ENCODE measurements at regions not wholly inside any gene's neighbourhood (a gene's known extent, or its start where the extent isn't known, plus 50 kb on each side); places are given as distances from the start of the nearest gene placed in this dataset.

DNA sequence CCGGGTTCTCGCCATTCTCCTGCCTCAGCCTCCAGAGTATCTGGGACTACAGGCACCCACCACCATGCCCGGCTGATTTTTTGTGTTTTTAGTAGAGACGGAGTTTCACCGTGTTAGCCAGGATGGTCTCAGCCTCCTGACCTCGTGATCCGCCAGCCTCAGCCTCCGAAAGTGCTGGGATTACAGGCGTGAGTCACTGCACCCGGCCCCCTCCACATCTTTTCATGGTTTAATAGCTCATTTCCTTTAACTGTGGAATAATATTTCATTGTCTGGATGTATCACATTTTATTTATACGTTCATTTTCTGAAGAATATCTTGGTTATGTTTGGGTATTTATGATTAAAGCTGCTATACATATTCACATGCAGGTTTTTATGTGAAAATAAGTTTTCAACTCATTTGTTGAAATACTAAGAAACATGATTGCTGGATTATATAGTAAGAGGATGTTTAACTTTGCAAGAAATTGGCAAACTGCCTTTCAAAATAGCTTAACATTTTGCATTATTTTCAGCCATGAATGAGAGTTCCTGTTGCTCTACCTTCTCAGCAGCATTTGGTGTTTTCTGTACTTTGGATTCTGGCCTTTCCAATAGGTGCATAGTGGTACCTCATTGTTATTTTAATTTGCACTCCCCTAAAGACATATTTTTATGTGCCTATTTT lies 591.9 kb downstream of the TECRL start:
- TF ChIP-seq, protein P1, sequence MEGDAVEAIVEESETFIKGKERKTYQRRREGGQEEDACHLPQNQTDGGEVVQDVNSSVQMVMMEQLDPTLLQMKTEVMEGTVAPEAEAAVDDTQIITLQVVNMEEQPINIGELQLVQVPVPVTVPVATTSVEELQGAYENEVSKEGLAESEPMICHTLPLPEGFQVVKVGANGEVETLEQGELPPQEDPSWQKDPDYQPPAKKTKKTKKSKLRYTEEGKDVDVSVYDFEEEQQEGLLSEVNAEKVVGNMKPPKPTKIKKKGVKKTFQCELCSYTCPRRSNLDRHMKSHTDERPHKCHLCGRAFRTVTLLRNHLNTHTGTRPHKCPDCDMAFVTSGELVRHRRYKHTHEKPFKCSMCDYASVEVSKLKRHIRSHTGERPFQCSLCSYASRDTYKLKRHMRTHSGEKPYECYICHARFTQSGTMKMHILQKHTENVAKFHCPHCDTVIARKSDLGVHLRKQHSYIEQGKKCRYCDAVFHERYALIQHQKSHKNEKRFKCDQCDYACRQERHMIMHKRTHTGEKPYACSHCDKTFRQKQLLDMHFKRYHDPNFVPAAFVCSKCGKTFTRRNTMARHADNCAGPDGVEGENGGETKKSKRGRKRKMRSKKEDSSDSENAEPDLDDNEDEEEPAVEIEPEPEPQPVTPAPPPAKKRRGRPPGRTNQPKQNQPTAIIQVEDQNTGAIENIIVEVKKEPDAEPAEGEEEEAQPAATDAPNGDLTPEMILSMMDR (conservative IDR thresholded peaks at IDR 0.05; ENCODE audit: low read depth in 2 of 2) = no peak
- TF ChIP-seq, protein P2, sequence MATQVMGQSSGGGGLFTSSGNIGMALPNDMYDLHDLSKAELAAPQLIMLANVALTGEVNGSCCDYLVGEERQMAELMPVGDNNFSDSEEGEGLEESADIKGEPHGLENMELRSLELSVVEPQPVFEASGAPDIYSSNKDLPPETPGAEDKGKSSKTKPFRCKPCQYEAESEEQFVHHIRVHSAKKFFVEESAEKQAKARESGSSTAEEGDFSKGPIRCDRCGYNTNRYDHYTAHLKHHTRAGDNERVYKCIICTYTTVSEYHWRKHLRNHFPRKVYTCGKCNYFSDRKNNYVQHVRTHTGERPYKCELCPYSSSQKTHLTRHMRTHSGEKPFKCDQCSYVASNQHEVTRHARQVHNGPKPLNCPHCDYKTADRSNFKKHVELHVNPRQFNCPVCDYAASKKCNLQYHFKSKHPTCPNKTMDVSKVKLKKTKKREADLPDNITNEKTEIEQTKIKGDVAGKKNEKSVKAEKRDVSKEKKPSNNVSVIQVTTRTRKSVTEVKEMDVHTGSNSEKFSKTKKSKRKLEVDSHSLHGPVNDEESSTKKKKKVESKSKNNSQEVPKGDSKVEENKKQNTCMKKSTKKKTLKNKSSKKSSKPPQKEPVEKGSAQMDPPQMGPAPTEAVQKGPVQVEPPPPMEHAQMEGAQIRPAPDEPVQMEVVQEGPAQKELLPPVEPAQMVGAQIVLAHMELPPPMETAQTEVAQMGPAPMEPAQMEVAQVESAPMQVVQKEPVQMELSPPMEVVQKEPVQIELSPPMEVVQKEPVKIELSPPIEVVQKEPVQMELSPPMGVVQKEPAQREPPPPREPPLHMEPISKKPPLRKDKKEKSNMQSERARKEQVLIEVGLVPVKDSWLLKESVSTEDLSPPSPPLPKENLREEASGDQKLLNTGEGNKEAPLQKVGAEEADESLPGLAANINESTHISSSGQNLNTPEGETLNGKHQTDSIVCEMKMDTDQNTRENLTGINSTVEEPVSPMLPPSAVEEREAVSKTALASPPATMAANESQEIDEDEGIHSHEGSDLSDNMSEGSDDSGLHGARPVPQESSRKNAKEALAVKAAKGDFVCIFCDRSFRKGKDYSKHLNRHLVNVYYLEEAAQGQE (IDR thresholded peaks at IDR 0.05; ENCODE audit: unreplicated experiment) = no peak
